HG03460 (cell line): ENCODE measurements at regions not wholly inside any gene's neighbourhood (a gene's known extent, or its start where the extent isn't known, plus 50 kb on each side); places are given as distances from the start of the nearest gene placed in this dataset.

Experiments
- ATAC-seq: cut with Tn5 transposase; IDR thresholded peaks from one replicate; pipeline ENCODE4 v1.9.1; 2021; ENCODE audit not compliant: unreplicated experiment

DNA sequence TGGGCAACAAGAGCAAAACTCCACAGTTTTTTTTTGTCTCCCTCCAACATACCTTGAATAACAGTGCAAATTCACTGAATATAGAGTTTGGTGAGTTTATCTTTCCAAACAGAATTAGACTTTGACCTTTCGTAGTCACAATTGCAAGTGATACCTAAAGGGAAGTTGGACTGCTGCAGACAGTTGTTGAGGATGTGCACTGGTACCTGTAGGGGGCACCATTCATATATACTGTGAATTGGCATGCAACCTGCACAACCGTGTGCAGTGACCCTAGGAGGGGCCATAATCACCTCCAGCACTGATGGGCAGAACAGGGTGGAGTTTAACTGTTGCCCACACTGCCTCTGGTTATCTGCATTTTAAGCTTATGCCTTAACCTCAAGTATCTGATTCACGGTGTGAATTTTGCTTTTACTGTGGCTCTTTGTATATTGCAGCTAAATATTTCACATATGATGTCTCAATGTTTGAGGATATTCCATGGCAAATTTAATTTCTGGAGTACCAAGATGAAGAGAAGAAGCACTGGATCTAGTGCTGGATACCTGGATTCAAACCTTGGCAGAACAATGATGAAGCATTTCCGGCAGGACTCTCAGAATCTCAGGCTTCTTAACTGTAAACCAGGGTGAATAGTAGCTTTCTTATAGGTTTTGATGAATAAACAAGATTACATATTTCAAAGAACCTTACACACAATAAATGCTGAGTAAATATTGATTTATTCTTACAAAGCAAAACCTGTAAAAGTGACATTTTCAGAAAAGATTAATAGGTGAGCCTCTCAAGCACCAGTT, 144.3 kb downstream of the ACTBL2 start:
- peak; percentile 76 for ATAC-seq

DNA sequence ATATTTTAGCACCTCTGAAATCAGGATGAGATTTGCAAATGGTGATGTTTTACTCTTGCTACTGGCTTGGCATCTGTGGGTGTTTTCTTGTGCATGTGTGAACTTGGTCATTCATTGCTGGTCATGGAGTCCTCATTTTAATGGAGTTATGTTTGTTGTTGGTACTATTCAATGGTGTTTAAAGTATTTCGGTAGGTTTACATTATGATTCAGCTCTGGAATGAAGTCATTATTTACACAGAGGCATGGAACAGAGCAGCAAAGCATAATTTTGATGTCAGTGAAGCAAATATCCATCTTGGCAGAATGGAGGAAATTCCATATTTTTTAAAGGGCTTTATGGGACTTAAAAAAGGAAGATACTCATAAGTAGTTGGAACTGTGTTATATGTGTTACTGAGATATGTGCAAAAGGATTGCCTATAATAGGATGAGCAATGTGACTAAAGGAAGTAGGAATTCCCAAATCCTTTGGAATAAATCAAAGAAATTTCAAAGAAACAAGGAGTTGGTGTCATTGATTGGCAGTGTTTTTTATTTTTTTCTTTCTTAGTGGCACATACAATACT, 147.4 kb downstream of the ACTBL2 start:
- no peak for ATAC-seq

DNA sequence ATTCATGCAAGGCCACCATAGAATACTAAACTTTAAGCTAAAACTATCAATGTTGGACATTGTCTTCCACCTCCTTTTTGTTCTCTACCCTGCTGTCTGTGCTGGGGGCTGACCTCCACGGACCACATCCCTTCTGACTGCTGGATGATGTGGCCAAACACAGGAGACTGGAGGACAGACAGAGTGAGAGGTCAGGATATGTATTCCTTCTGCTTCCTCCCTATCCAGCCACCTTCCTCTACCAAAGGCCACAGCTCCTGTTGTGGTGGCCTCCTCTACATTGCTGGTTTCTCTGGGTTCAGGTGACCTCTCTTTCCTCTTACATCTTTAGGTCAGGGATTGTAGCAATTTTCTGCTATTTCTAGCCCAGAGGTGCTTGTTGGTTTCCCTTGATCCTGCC, 148.1 kb downstream of the ACTBL2 start:
- no peak for ATAC-seq

GRCh38 chr5:57332361-57332760, 150.2 kb downstream of the ACTBL2 start:
- no peak for ATAC-seq

DNA sequence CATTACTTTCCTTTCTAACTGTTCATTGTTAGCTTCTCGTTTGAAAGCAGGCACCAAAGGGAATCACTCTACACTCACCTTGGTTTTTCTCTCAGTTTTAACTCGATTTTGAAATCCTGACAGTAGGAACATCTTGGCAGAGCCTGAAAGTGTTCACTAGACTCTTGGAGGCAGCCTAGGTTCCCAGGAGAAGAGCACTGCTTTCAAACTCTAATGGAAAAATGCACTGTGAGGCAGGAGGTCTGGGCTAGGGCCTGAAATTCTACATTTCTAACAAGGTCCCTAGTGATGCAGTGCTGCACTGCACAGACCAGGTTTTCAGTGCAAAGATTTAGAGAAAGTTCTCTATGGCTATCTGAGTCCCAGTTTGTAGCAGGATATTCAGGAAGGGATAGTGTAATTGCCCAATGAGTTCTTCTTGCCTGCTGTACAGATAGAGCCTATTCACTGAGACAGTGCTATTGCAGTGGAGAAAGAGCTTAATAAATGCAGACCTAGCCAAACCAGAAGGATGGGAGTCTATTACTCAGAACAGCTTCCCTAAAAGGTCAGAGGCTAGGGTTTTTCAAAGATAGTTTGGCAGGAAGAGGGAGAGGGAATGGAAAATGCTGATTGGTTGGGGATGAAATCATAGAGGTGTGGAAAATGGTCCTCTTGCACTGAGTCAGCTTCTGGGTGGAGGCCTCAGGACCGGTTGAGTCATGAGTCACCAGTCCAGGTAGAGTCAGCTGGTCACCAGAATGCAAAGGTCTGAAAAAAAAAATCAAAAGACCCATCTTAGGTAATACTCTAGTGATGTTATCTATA, 153.9 kb downstream of the GPBP1 start:
- no peak for ATAC-seq

DNA sequence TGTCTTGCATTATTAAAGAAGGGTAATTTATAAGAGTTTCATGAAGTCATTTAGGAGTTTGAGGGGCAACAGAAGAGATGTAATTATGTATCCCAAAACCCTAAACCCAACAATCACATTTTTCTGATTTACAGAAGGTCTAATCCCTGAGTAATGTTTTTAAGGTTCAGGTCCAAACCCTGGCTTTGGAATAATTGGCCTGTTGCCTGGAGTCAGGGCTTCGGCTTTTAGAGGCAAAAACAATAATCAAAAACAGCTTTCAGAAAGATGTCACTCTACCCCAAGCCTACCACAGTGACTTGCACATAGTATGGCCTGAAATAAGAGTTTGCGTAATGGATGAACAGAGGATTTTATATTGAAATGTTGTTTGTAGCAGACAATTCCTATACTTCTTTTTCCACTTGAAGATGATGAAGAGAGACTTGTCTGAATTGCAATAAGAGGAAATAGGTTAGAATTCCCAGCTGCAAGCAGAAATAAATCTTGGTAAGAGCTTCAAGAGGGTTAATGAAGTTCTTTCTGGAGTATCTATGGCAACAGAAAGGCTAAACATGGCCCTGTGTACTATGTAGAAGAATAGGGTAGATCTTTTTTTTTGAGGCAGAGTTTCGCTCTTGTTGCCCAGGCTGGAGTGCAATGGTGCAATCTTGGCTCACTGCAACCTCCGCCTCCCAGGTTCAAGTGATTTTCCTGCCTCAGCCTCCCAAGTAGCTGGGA, 152.0 kb downstream of the GPBP1 start:
- ATAC-seq = no peak

DNA sequence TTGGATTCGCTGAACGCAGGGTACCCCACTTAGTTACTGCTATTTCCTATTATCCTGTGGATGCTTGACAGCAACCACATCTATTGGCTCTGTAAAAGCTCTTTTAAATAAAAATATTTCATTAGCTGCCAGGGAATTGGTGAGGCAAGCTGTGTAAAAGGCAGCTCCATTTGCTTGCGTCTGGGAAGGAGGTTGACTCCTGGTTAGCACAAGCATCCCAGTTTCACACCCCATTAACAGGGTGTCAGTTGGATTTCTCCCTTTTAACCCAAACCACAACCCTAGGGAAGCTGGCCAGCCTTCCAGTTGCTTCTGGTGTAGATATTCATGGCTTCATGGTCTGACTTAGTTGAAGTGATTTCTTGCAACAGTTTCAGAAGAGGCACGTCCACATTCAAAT, 151.0 kb downstream of the GPBP1 start:
- ATAC-seq = no peak

DNA sequence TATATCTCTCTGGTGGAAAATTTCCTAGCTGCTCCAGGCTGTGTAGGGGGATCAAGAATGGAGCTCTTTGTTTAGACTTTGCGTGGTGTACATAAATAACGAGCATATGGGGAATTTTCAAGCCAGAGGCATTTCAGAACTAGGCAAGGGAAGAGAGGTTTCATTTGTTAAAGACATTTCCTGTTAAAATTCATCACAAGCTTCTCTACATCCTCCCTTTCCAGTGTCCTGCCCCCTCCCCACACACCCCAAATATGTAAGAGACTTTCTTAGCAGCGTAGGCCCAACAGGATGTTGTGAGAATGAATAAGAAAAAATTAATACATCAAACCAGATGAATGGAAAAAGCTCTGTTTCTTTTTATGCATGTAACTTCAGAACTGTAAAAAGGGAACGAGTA, 150.3 kb downstream of the GPBP1 start:
- no peak for ATAC-seq

GRCh38 chr5:57320582-57320981, 146.7 kb downstream of the GPBP1 start:
- ATAC-seq = no peak

- no peak for ATAC-seq
Measured at GRCh38 chr5:57319628-57320027, 145.8 kb downstream of the GPBP1 start.

- ATAC-seq = no peak
Measured at GRCh38 chr5:57318251-57318650, 144.4 kb downstream of the GPBP1 start.

DNA sequence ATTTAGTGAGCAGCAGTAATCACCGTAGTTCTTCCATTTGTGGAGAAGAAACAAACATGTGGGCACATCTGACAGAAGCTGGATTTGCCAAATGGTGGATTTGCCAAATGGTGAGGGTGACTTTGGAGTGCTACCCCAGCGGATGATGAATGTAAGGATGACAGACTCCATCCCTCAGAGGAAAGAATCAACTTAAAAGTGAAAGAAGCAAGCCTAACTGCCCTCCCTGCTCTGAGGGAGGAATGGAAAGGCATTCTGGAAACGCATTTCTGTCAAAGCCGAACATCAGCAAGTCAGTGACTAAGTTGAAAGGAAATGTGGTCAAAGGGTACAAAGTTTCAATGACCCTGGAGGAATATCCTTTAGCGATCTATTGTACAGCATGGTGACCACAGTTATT, 143.5 kb downstream of the GPBP1 start:
- no peak for ATAC-seq

GRCh38 chr5:57316798-57317327, 143.0 kb downstream of the GPBP1 start:
- peak; percentile 58 for ATAC-seq

DNA sequence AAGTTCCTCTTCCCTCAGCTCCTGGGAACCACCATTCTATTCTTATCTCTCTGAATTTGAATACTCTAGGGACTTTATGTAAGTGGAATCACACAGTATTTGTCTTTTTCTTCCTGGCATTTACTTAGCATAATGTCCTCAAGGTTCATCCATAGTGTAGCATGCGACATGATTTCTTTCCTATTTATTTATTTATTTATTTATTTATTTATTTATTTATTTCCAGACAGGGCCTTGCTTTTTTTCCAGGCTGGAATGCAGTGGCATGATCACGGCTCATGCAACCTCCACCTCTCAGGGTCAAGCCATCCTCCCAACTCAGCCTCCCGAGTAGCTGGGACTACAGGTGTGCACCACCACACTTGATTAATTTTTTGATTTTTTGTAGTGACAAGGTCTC, 142.1 kb downstream of the GPBP1 start:
- no peak for ATAC-seq
